ENCODE measurements at regions not wholly inside any gene's neighbourhood (a gene's known extent, or its start where the extent isn't known, plus 50 kb on each side); places are given as distances from the start of the nearest gene placed in this dataset.

- ATAC-seq = no peak
- Histone ChIP-seq H3K9me3 (ENCODE audit: low read length) (peaks cover 39% of the 10 kb centered on the region; the same call in 1 of the 2 replicates), H2AFZ (ENCODE audit: low read length) (no peak overlapping the region), H3K4me1 (ENCODE audit: insufficient read depth, low read length) (no peaks in the 10 kb centered on the region), H3K9ac (ENCODE audit: insufficient read depth, low read depth, low read length) (no peak overlapping the region), H3K79me2 (ENCODE audit: insufficient read depth, low read length) (no peaks in the 10 kb centered on the region), H3K27me3 (ENCODE audit: control insufficient read depth in 1 of 2, insufficient read depth in 2 of 2, low read length in 2 of 2) (no peaks in the 10 kb centered on the region), H3K27ac (ENCODE audit: extremely low read length, insufficient read depth, low read length) (no peak overlapping the region), H3K4me3 (replicated peaks in 1 of 3; ENCODE audit: insufficient read depth in 1 of 3, low read depth in 2 of 3, low read length in 3 of 3) (no peak overlapping the region), H3K36me3 (replicated peaks in 1 of 2; ENCODE audit: control insufficient read depth in 1 of 2, insufficient read depth in 2 of 2, low read length in 2 of 2) (no peaks in the 10 kb centered on the region), H3K4me2 (ENCODE audit: low read depth, low read length) (no peak overlapping the region), H4K20me1 (ENCODE audit: insufficient read depth, low read length) (no peaks in the 10 kb centered on the region)
- BruUV-seq (replicated peaks) = no TSS peak
- intact Hi-C loops (cut with micrococcal nuclease; ENCODE audit: unreplicated experiment) = no loop called here
- no peak for FAIRE-seq
- ChIA-PET CTCF (ENCODE audit: low intra/inter-chr PET ratio, low total read pairs) (no interaction called here), POLR2A (no interaction called here)
- no peak for DNase-seq (ENCODE audit: low spot score)
- TF ChIP-seq TBX3 (IDR thresholded peaks at IDR 0.05; ENCODE audit: borderline replicate concordance) = no peak
- TF ChIP-seq ZNF383 (CRISPR knock-in tag; IDR thresholded peaks at IDR 0.05; ENCODE audit: borderline replicate concordance) = no peak
- no peak for TF ChIP-seq MIXL1 (CRISPR knock-in tag; IDR thresholded peaks at IDR 0.05)
- no peak for TF ChIP-seq MYC (CRISPR knock-in tag; IDR thresholded peaks at IDR 0.05; ENCODE audit: borderline replicate concordance)
- TF ChIP-seq ZNF484 (CRISPR knock-in tag; IDR thresholded peaks at IDR 0.05; ENCODE audit: borderline replicate concordance, low read depth) = no peak
- no peak for TF ChIP-seq SIN3A (IDR thresholded peaks at IDR 0.05; ENCODE audit: borderline replicate concordance, low read depth, low read length)
- no peak for TF ChIP-seq ZNF615 (CRISPR knock-in tag; IDR thresholded peaks at IDR 0.05; ENCODE audit: borderline replicate concordance)
- TF ChIP-seq PITX1 (CRISPR knock-in tag; IDR thresholded peaks at IDR 0.05) = no peak
- TF ChIP-seq, protein P1, sequence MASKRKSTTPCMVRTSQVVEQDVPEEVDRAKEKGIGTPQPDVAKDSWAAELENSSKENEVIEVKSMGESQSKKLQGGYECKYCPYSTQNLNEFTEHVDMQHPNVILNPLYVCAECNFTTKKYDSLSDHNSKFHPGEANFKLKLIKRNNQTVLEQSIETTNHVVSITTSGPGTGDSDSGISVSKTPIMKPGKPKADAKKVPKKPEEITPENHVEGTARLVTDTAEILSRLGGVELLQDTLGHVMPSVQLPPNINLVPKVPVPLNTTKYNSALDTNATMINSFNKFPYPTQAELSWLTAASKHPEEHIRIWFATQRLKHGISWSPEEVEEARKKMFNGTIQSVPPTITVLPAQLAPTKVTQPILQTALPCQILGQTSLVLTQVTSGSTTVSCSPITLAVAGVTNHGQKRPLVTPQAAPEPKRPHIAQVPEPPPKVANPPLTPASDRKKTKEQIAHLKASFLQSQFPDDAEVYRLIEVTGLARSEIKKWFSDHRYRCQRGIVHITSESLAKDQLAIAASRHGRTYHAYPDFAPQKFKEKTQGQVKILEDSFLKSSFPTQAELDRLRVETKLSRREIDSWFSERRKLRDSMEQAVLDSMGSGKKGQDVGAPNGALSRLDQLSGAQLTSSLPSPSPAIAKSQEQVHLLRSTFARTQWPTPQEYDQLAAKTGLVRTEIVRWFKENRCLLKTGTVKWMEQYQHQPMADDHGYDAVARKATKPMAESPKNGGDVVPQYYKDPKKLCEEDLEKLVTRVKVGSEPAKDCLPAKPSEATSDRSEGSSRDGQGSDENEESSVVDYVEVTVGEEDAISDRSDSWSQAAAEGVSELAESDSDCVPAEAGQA (IDR thresholded peaks at IDR 0.05; ENCODE audit: low read depth) = no peak
- TF ChIP-seq, protein P1 (CRISPR knock-in tag; IDR thresholded peaks at IDR 0.05; ENCODE audit: borderline replicate concordance) = no peak
- no peak for TF ChIP-seq ISX (CRISPR knock-in tag; conservative IDR thresholded peaks at IDR 0.05)
- TF ChIP-seq ZBED4 (CRISPR knock-in tag; IDR thresholded peaks at IDR 0.05; ENCODE audit: borderline replicate concordance) = no peak
- 63% methylated on average over 3 of the region's 3 CpGs for WGBS (ENCODE audit: low lambda C conversion rate)
- in situ Hi-C loops (cut with HindIII; ENCODE audit: extremely low pct_ligation_motif_present, low pct_unique_long_range_greater_than_20kb) = no loop called here
Observed at GRCh38 chr5:125595845-125596244, 827.4 kb upstream of the GRAMD2B start.

All from HepG2 (cell line).